ENCODE measurements at regions not wholly inside any gene's neighbourhood (a gene's known extent, or its start where the extent isn't known, plus 50 kb on each side); places are given as distances from the start of the nearest gene placed in this dataset.

GRCh38 chr11:119476038-119476437 is 53.1 kb upstream of the THY1 start:
- TF ChIP-seq CTCF (IDR thresholded peaks at IDR 0.05; ENCODE audit: borderline replicate concordance, extremely low read depth, low read length, poor library complexity, severe bottlenecking) (no peak), EZH2 (IDR thresholded peaks at IDR 0.05; ENCODE audit: borderline replicate concordance, low read depth, low read length, severe bottlenecking) (no peak)
